SU-DHL-6 (cell line): ENCODE measurements at regions not wholly inside any gene's neighbourhood (a gene's known extent, or its start where the extent isn't known, plus 50 kb on each side); places are given as distances from the start of the nearest gene placed in this dataset.

Experiments
- H2AFZ ChIP-seq: fragments of 200-600 bp; sonication (generic); 2 replicates; pipeline ENCODE4 v1.6.1; 2014; ENCODE audit warnings: low read depth, mild to moderate bottlenecking, moderate library complexity, mixed read lengths, antibody characterized with exemption, low read length; ENCODE audit not compliant: severe bottlenecking
- H3F3A ChIP-seq: fragments of 200-600 bp; shearing (Covaris generic); 2 replicates; pipeline ENCODE4 v1.6.0; 2016; ENCODE audit warnings: antibody characterized with exemption, mild to moderate bottlenecking; ENCODE audit not compliant: insufficient read depth
- H3K27ac ChIP-seq: fragments of 200-600 bp; sonication (generic); 2 replicates; pipeline ENCODE4 v1.5.1; 2016; ENCODE audit warnings: low read depth, mild to moderate bottlenecking, low read length, moderate library complexity, mixed read lengths
- H3K27me3 ChIP-seq: fragments of 200-600 bp; sonication (generic), shearing (Covaris generic); 2 replicates; pipeline ENCODE4 v1.6.0; 2014; ENCODE audit warnings: mild to moderate bottlenecking, low read length
- H3K36me3 ChIP-seq: fragments of 200-600 bp; sonication (generic); 2 replicates; pipeline ENCODE4 v1.6.1; 2014; ENCODE audit warnings: mild to moderate bottlenecking, low read length, mixed read lengths
- H3K4me2 ChIP-seq: fragments of 300-600, 200-600 bp; shearing (Covaris generic), sonication (generic); 2 replicates; pipeline ENCODE4 v1.6.0; 2014; ENCODE audit warnings: low read length, low read depth, mild to moderate bottlenecking; ENCODE audit not compliant: poor library complexity, severe bottlenecking
- H3K4me3 ChIP-seq: fragments of 200-600 bp; sonication (generic); 2 replicates; pipeline ENCODE4 v1.5.1; 2014; ENCODE audit warnings: antibody characterized with exemption, low read length, mild to moderate bottlenecking, mixed read lengths; ENCODE audit not compliant: insufficient read depth, poor library complexity, severe bottlenecking
- H3K79me2 ChIP-seq: fragments of 200-600 bp; sonication (generic); 2 replicates; pipeline ENCODE4 v1.6.1; 2014; ENCODE audit warnings: mild to moderate bottlenecking, low read length, moderate library complexity; ENCODE audit not compliant: insufficient read depth
- H3K9ac ChIP-seq: fragments of 200-600 bp; sonication (generic); 2 replicates; pipeline ENCODE4 v1.7.0; 2014; ENCODE audit warnings: mild to moderate bottlenecking, low read length
- H3K9me2 ChIP-seq: fragments of 200-600 bp; sonication (generic); replicated peaks from 2 replicates; pipeline ENCODE4 v1.6.1; 2014; ENCODE audit warnings: low read length; ENCODE audit not compliant: insufficient read depth
- H3K9me3 ChIP-seq: fragments of 200-600 bp; sonication (generic); 2 replicates; pipeline ENCODE4 v1.6.1; 2014; ENCODE audit warnings: low read length, mixed read lengths; ENCODE audit not compliant: insufficient read depth
- H4K20me1 ChIP-seq: fragments of 200-600 bp; sonication (generic); 2 replicates; pipeline ENCODE4 v1.6.1; 2014; ENCODE audit warnings: low read depth, mild to moderate bottlenecking, antibody characterized with exemption, low read length, moderate library complexity, mixed read lengths
- CTCF ChIP-seq: fragments of 200-600 bp; sonication (generic); IDR thresholded peaks from one replicate; pipeline ENCODE4 v1.5.1; 2017; ENCODE audit warnings: antibody characterized with exemption, mild to moderate bottlenecking, low read length, moderate library complexity; ENCODE audit not compliant: insufficient read depth, poor library complexity, severe bottlenecking
- EZH2phosphoT487 ChIP-seq: fragments of 200-600 bp; sonication (generic), shearing (Covaris generic); conservative IDR thresholded peaks from 2 replicates; pipeline ENCODE4 v1.6.1; 2018; ENCODE audit warnings: mild to moderate bottlenecking, antibody characterized with exemption, low read length, moderate library complexity, mixed read lengths

GRCh38 chr2:193101591-193101990, 906.9 kb upstream of the TMEFF2 start:
- Histone ChIP-seq H4K20me1 (no peaks in the 10 kb centered on the region), H3K9me3 (no peaks in the 10 kb centered on the region), H3K27me3 (no peaks in the 10 kb centered on the region), H3K4me3 (no peak overlapping the region), H3K27ac (no peak overlapping the region), H3F3A (no peaks in the 10 kb centered on the region), H2AFZ (no peak overlapping the region), H3K79me2 (no peaks in the 10 kb centered on the region), H3K9me2 (no peaks in the 10 kb centered on the region), H3K9ac (no peak overlapping the region), H3K36me3 (no peaks in the 10 kb centered on the region), H3K4me2 (no peak overlapping the region)
- no peak for TF ChIP-seq CTCF
- no peak for TF ChIP-seq EZH2phosphoT487

- TF ChIP-seq EZH2phosphoT487 (no peak), CTCF (no peak)
- Histone ChIP-seq H3K27ac (no peak overlapping the region), H3K79me2 (no peaks in the 10 kb centered on the region), H3K9me2 (no peaks in the 10 kb centered on the region; the same call in 1 of the 2 replicates), H3K4me2 (peak overlapping the region; percentile 10), H4K20me1 (no peaks in the 10 kb centered on the region), H3F3A (no peaks in the 10 kb centered on the region), H3K9me3 (no peaks in the 10 kb centered on the region), H3K4me3 (no peak overlapping the region), H3K9ac (no peak overlapping the region), H2AFZ (no peak overlapping the region), H3K27me3 (no peaks in the 10 kb centered on the region), H3K36me3 (no peaks in the 10 kb centered on the region)
Measured at GRCh38 chr2:193088026-193088425, 893.3 kb upstream of the TMEFF2 start.

GRCh38 chr2:193076995-193077394, 882.3 kb upstream of the TMEFF2 start:
- no peaks in the 10 kb centered on the region for H3F3A ChIP-seq
- H3K4me2 ChIP-seq, result no peak overlapping the region
- H3K9me3 ChIP-seq, result no peaks in the 10 kb centered on the region
- no peaks in the 10 kb centered on the region for H3K36me3 ChIP-seq
- TF ChIP-seq CTCF, result no peak
- TF ChIP-seq EZH2phosphoT487, result no peak
- H2AFZ ChIP-seq, result no peak overlapping the region
- H3K27ac ChIP-seq, result no peak overlapping the region
- H4K20me1 ChIP-seq, result no peaks in the 10 kb centered on the region
- no peak overlapping the region for H3K9ac ChIP-seq
- H3K79me2 ChIP-seq, result no peaks in the 10 kb centered on the region
- no peak overlapping the region for H3K4me3 ChIP-seq
- no peaks in the 10 kb centered on the region for H3K27me3 ChIP-seq
- no peaks in the 10 kb centered on the region for H3K9me2 ChIP-seq

- H3K36me3 ChIP-seq, result no peaks in the 10 kb centered on the region
- H3K9me3 ChIP-seq, result no peaks in the 10 kb centered on the region
- H3K27me3 ChIP-seq, result no peaks in the 10 kb centered on the region
- H3K27ac ChIP-seq, result no peak overlapping the region
- H3K79me2 ChIP-seq, result no peaks in the 10 kb centered on the region
- H2AFZ ChIP-seq, result no peak overlapping the region
- no peak overlapping the region for H3K4me2 ChIP-seq
- TF ChIP-seq EZH2phosphoT487 (no peak), CTCF (no peak)
- no peaks in the 10 kb centered on the region for H3K9me2 ChIP-seq
- no peak overlapping the region for H3K4me3 ChIP-seq
- no peaks in the 10 kb centered on the region for H3F3A ChIP-seq
- H4K20me1 ChIP-seq, result no peaks in the 10 kb centered on the region
- no peak overlapping the region for H3K9ac ChIP-seq
Measured at GRCh38 chr2:193074933-193075332, 880.2 kb upstream of the TMEFF2 start.
